ENCODE measurements at regions not wholly inside any gene's neighbourhood (a gene's known extent, or its start where the extent isn't known, plus 50 kb on each side); places are given as distances from the start of the nearest gene placed in this dataset.

DNA sequence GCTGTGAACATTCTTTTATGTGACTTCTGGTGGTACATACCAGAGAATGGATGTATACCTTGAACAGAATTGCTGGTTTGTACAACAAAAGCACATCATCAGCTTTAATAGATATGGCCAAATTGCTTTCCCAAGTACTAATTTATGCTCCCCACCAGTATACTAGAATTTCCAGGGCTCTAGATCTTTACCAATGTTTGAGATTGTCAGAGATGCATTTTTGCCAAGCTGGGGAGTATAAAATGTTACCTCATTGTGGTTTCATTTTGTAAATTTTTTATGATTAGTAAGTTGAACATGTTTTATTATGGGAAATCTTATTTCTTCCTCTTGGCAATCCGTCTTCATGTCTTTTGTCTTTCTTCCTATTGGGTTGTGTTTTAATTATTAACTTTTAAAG is 179.9 kb upstream of the TMEM106B start:
- TF ChIP-seq POLR2A (IDR thresholded peaks at IDR 0.05), result no peak
- TF ChIP-seq, protein P1, sequence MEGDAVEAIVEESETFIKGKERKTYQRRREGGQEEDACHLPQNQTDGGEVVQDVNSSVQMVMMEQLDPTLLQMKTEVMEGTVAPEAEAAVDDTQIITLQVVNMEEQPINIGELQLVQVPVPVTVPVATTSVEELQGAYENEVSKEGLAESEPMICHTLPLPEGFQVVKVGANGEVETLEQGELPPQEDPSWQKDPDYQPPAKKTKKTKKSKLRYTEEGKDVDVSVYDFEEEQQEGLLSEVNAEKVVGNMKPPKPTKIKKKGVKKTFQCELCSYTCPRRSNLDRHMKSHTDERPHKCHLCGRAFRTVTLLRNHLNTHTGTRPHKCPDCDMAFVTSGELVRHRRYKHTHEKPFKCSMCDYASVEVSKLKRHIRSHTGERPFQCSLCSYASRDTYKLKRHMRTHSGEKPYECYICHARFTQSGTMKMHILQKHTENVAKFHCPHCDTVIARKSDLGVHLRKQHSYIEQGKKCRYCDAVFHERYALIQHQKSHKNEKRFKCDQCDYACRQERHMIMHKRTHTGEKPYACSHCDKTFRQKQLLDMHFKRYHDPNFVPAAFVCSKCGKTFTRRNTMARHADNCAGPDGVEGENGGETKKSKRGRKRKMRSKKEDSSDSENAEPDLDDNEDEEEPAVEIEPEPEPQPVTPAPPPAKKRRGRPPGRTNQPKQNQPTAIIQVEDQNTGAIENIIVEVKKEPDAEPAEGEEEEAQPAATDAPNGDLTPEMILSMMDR (IDR thresholded peaks at IDR 0.05), result no peak

Data from ovary (tissue), 3 donors.